ENCODE measurements at regions not wholly inside any gene's neighbourhood (a gene's known extent, or its start where the extent isn't known, plus 50 kb on each side); places are given as distances from the start of the nearest gene placed in this dataset.
A peak's percentile ranks its signal among the peaks of the same experiment; 100 is the strongest.

GRCh38 chr6:145022199-145022796 is 713.0 kb downstream of the EPM2A start:
- no peak overlapping the region for H3K4me3 ChIP-seq (ENCODE audit: low read depth, low read length)
- no peak for DNase-seq (ENCODE audit: low read depth)
- TF ChIP-seq CTCF (IDR thresholded peaks at IDR 0.05; ENCODE audit: insufficient read depth, low read depth, low read length): no peak

- TF ChIP-seq CTCF (IDR thresholded peaks at IDR 0.05; ENCODE audit: insufficient read depth, low read depth, low read length): no peak
- no peak for DNase-seq (ENCODE audit: low read depth)
- H3K4me3 ChIP-seq (ENCODE audit: low read depth, low read length): no peak overlapping the region
Measured at GRCh38 chr6:145023116-145023726, 712.1 kb downstream of the EPM2A start.

- no peak for TF ChIP-seq CTCF (IDR thresholded peaks at IDR 0.05; ENCODE audit: insufficient read depth, low read depth, low read length)
- no peak overlapping the region for H3K4me3 ChIP-seq (ENCODE audit: low read depth, low read length)
- DNase-seq (ENCODE audit: low read depth): no peak
Measured at GRCh38 chr6:145025488-145025887, 709.8 kb downstream of the EPM2A start.

- TF ChIP-seq CTCF (IDR thresholded peaks at IDR 0.05; ENCODE audit: insufficient read depth, low read depth, low read length): no peak
- no peak for DNase-seq (ENCODE audit: low read depth)
- no peak overlapping the region for H3K4me3 ChIP-seq (ENCODE audit: low read depth, low read length)
Measured at GRCh38 chr6:145026267-145026679, 709.0 kb downstream of the EPM2A start.

GRCh38 chr6:145028144-145028818 is 707.0 kb downstream of the EPM2A start:
- peak; percentile 52 for TF ChIP-seq CTCF (IDR thresholded peaks at IDR 0.05; ENCODE audit: insufficient read depth, low read depth, low read length)
- no peak overlapping the region for H3K4me3 ChIP-seq (ENCODE audit: low read depth, low read length)
- peak; percentile 30 for DNase-seq (ENCODE audit: low read depth)

- DNase-seq (ENCODE audit: low read depth): no peak
- no peak for TF ChIP-seq CTCF (IDR thresholded peaks at IDR 0.05; ENCODE audit: insufficient read depth, low read depth, low read length)
- H3K4me3 ChIP-seq (ENCODE audit: low read depth, low read length): no peak overlapping the region
Measured at GRCh38 chr6:145031001-145031400, 704.3 kb downstream of the EPM2A start.

Data from fibroblast of villous mesenchyme (primary cell).